Naive thymus-derived CD4-positive, alpha-beta T cell (primary cell): ENCODE measurements at regions not wholly inside any gene's neighbourhood (a gene's known extent, or its start where the extent isn't known, plus 50 kb on each side); places are given as distances from the start of the nearest gene placed in this dataset.

Experiments used
- ATAC-seq: fragments of 150-1000 bp; cut with Tn5 transposase; 2 replicates; pipeline ENCODE4 v1.10.0; 2021; ENCODE audit warnings: mild to moderate bottlenecking, moderate library complexity
- CTCF ChIA-PET: fragments of 350-600 bp; sonication (Branson Sonifier 250); formaldehyde crosslinking; loops from one replicate; lab custom pipeline; 2021; ENCODE audit warnings: antibody characterized with exemption; lab: Charles Lee
- POLR2A ChIA-PET: fragments of 350-600 bp; sonication (Branson Sonifier 250); formaldehyde crosslinking; loops from one replicate; lab custom pipeline; 2021; ENCODE audit warnings: antibody characterized with exemption, inconsistent platforms; lab: Charles Lee
- DNase-seq, 9 donors: peaks; one replicate each; pipeline versions ENCODE4 v3.0.0 to v3.0.0-alpha.2; 2020 to 2022; ENCODE audit warnings: mixed read lengths in 1 of 9
- H3K27ac ChIP-seq: one replicate; pipeline ENCODE4 v1.7.0; 2013; ENCODE audit warnings: mild to moderate bottlenecking, low read depth, low read length, moderate library complexity
- H3K27me3 ChIP-seq, 2 donors: one replicate each; pipeline ENCODE4 v1.7.0; 2013; ENCODE audit warnings: low read length in 2 of 2, mild to moderate bottlenecking in 2 of 2, moderate library complexity in 2 of 2; ENCODE audit not compliant: control insufficient read depth in 2 of 2, insufficient read depth in 2 of 2
- H3K36me3 ChIP-seq, 3 experiments: 1 replicate in 2 of 3; 2 replicates in 1 of 3; pipeline ENCODE4 v1.7.0; 2013; ENCODE audit warnings: low read length in 3 of 3, mild to moderate bottlenecking in 3 of 3, moderate library complexity in 1 of 3; ENCODE audit not compliant: insufficient read depth in 3 of 3, control insufficient read depth in 2 of 3
- H3K4me1 ChIP-seq, 2 donors: one replicate each; pipeline ENCODE4 v1.7.0; 2013; ENCODE audit warnings: low read length in 2 of 2, mild to moderate bottlenecking in 2 of 2, moderate library complexity in 1 of 2; ENCODE audit not compliant: control insufficient read depth in 2 of 2, insufficient read depth in 2 of 2
- H3K4me3 ChIP-seq: 2 replicates; pipeline ENCODE4 v1.7.0; 2013; ENCODE audit warnings: mild to moderate bottlenecking, low read length
- H3K9me3 ChIP-seq, 3 experiments: 1 replicate in 2 of 3; 2 replicates in 1 of 3; pipeline ENCODE4 v1.7.0; 2013; ENCODE audit warnings: low read length in 3 of 3; ENCODE audit not compliant: control insufficient read depth in 2 of 3
- H3K27ac Mint-ChIP-seq, 9 donors: one replicate each; pipeline ENCODE4 v1.8.0; 2020 to 2022; ENCODE audit warnings: mixed read lengths in 9 of 9, mild to moderate bottlenecking in 8 of 9, moderate library complexity in 5 of 9, inconsistent platforms in 2 of 9
- H3K27me3 Mint-ChIP-seq, 5 donors: one replicate each; pipeline ENCODE4 v1.8.0; 2021 to 2022; ENCODE audit warnings: mixed read lengths in 5 of 5, mild to moderate bottlenecking in 1 of 5
- H3K36me3 Mint-ChIP-seq, 5 donors: one replicate each; pipeline ENCODE4 v1.8.0; 2020 to 2022; ENCODE audit warnings: mixed read lengths in 5 of 5, mild to moderate bottlenecking in 3 of 5, inconsistent platforms in 1 of 5
- H3K4me1 Mint-ChIP-seq, 7 donors: one replicate each; pipeline ENCODE4 v1.8.0; 2020 to 2022; ENCODE audit warnings: mixed read lengths in 7 of 7, mild to moderate bottlenecking in 3 of 7, inconsistent platforms in 1 of 7
- H3K4me3 Mint-ChIP-seq, 10 donors: one replicate each; pipeline ENCODE4 v1.8.0; 2020 to 2022; ENCODE audit warnings: mild to moderate bottlenecking in 10 of 10, mixed read lengths in 10 of 10, moderate library complexity in 6 of 10, inconsistent platforms in 2 of 10
- H3K9me3 Mint-ChIP-seq, 11 donors: one replicate each; pipeline ENCODE4 v1.8.0; 2020 to 2022; ENCODE audit warnings: mixed read lengths in 11 of 11, mild to moderate bottlenecking in 4 of 11, inconsistent platforms in 1 of 11, moderate library complexity in 1 of 11
- intact Hi-C, 2 donors: fragments of 100-400 bp; cut with micrococcal nuclease; formaldehyde crosslinking; loops; one replicate each; pipeline ENCODE4 v1.15.1; 2023

- Mint-ChIP-seq H3K36me3 (no peaks in the 10 kb centered on the region), H3K4me1 (no peaks in the 10 kb centered on the region), H3K27ac (no peak overlapping the region), H3K27me3 (peaks cover 0 to 45% (median 17%) of the 10 kb centered on the region in 5 donors), H3K9me3 (peaks cover 0 to 6% (median 0%) of the 10 kb centered on the region in 11 donors), H3K4me3 (no peak overlapping the region)
- DNase-seq (peak in 1 of 9 donors; percentile 2), ATAC-seq (no peak)
- Histone ChIP-seq H3K27me3 (no peaks in the 10 kb centered on the region), H3K27ac (no peak overlapping the region), H3K9me3 (no peaks in the 10 kb centered on the region), H3K4me1 (no peaks in the 10 kb centered on the region), H3K36me3 (no peaks in the 10 kb centered on the region), H3K4me3 (no peak overlapping the region)
- intact Hi-C loops, result no loop called here
- ChIA-PET CTCF (no interaction called here), POLR2A (no interaction called here)
These were observed 1374.5 kb downstream of the BRD1 start for GRCh38 chr22:48453171-48453570.

- ATAC-seq (no peak), DNase-seq (peak in 1 of 9 donors; percentile 4)
- peaks cover 0 to 42% (median 17%) of the 10 kb centered on the region in 5 donors for H3K27me3 Mint-ChIP-seq
- CTCF ChIA-PET, result no interaction called here
- Histone ChIP-seq H3K9me3 (no peaks in the 10 kb centered on the region), H3K4me3 (no peak overlapping the region), H3K27me3 (no peaks in the 10 kb centered on the region), H3K4me1 (no peaks in the 10 kb centered on the region), H3K36me3 (no peaks in the 10 kb centered on the region), H3K27ac (no peak overlapping the region)
- H3K9me3 Mint-ChIP-seq, result peaks cover 0 to 5% (median 0%) of the 10 kb centered on the region in 11 donors
- no peaks in the 10 kb centered on the region for H3K36me3 Mint-ChIP-seq
- no peaks in the 10 kb centered on the region for H3K4me1 Mint-ChIP-seq
- no peak overlapping the region for H3K4me3 Mint-ChIP-seq
- POLR2A ChIA-PET, result no interaction called here
- H3K27ac Mint-ChIP-seq, result no peak overlapping the region
- intact Hi-C loops, result no loop called here
These were observed 1374.9 kb downstream of the BRD1 start for GRCh38 chr22:48452766-48453165.

- peaks cover 0 to 38% (median 17%) of the 10 kb centered on the region in 5 donors for H3K27me3 Mint-ChIP-seq
- no peaks in the 10 kb centered on the region for H3K36me3 Mint-ChIP-seq
- no peaks in the 10 kb centered on the region for H3K4me1 ChIP-seq
- no peak overlapping the region for H3K27ac Mint-ChIP-seq
- no peaks in the 10 kb centered on the region for H3K4me1 Mint-ChIP-seq
- H3K27ac ChIP-seq, result no peak overlapping the region
- H3K4me3 Mint-ChIP-seq, result no peak overlapping the region
- DNase-seq (no peak), ATAC-seq (no peak)
- peaks cover 0 to 4% (median 0%) of the 10 kb centered on the region in 11 donors for H3K9me3 Mint-ChIP-seq
- intact Hi-C loops, result no loop called here
- ChIA-PET CTCF (no interaction called here), POLR2A (no interaction called here)
- H3K36me3 ChIP-seq, result no peaks in the 10 kb centered on the region
- H3K4me3 ChIP-seq, result no peak overlapping the region
- no peaks in the 10 kb centered on the region for H3K9me3 ChIP-seq
- no peaks in the 10 kb centered on the region for H3K27me3 ChIP-seq
These were observed 1375.8 kb downstream of the BRD1 start for GRCh38 chr22:48451891-48452290.

- peaks cover 0 to 38% (median 14%) of the 10 kb centered on the region in 5 donors for H3K27me3 Mint-ChIP-seq
- Histone ChIP-seq H3K9me3 (no peaks in the 10 kb centered on the region), H3K4me1 (no peaks in the 10 kb centered on the region), H3K27me3 (no peaks in the 10 kb centered on the region), H3K36me3 (no peaks in the 10 kb centered on the region), H3K4me3 (no peak overlapping the region), H3K27ac (no peak overlapping the region)
- intact Hi-C loops, result no loop called here
- ChIA-PET CTCF (no interaction called here), POLR2A (no interaction called here)
- ATAC-seq (no peak), DNase-seq (no peak)
- H3K4me3 Mint-ChIP-seq, result no peak overlapping the region
- no peaks in the 10 kb centered on the region for H3K4me1 Mint-ChIP-seq
- peaks cover 0 to 2% (median 0%) of the 10 kb centered on the region in 11 donors for H3K9me3 Mint-ChIP-seq
- no peak overlapping the region for H3K27ac Mint-ChIP-seq
- no peaks in the 10 kb centered on the region for H3K36me3 Mint-ChIP-seq
These were observed 1377.4 kb downstream of the BRD1 start for GRCh38 chr22:48450188-48450825.

GRCh38 chr22:48449466-48450187 lies 1378.0 kb downstream of the BRD1 start:
- Histone ChIP-seq H3K27me3 (no peaks in the 10 kb centered on the region), H3K9me3 (no peaks in the 10 kb centered on the region), H3K36me3 (no peaks in the 10 kb centered on the region), H3K4me3 (no peak overlapping the region), H3K4me1 (no peaks in the 10 kb centered on the region), H3K27ac (no peak overlapping the region)
- ATAC-seq (no peak), DNase-seq (no peak)
- CTCF ChIA-PET, result no interaction called here
- intact Hi-C loops, result no loop called here
- no peak overlapping the region for H3K27ac Mint-ChIP-seq
- no peaks in the 10 kb centered on the region for H3K4me1 Mint-ChIP-seq
- POLR2A ChIA-PET, result no interaction called here
- peaks cover 0 to 38% (median 14%) of the 10 kb centered on the region in 5 donors for H3K27me3 Mint-ChIP-seq
- peaks cover 0 to 2% (median 0%) of the 10 kb centered on the region in 11 donors for H3K9me3 Mint-ChIP-seq
- no peak overlapping the region for H3K4me3 Mint-ChIP-seq
- no peaks in the 10 kb centered on the region for H3K36me3 Mint-ChIP-seq

GRCh38 chr22:48448821-48449220 lies 1378.9 kb downstream of the BRD1 start:
- H3K9me3 ChIP-seq, result no peaks in the 10 kb centered on the region
- POLR2A ChIA-PET, result no interaction called here
- H3K9me3 Mint-ChIP-seq, result peaks cover 0 to 2% (median 0%) of the 10 kb centered on the region in 11 donors

More at GRCh38 chr22:48448821-48449220, 1378.9 kb downstream of the BRD1 start:
- Mint-ChIP-seq H3K27me3 (peaks cover 0 to 35% (median 14%) of the 10 kb centered on the region in 5 donors), H3K4me3 (no peak overlapping the region), H3K27ac (no peak overlapping the region), H3K36me3 (no peaks in the 10 kb centered on the region), H3K4me1 (no peaks in the 10 kb centered on the region)
- no peak overlapping the region for H3K4me3 ChIP-seq
- no peaks in the 10 kb centered on the region for H3K36me3 ChIP-seq
- H3K27me3 ChIP-seq, result no peaks in the 10 kb centered on the region
- CTCF ChIA-PET, result no interaction called here
- ATAC-seq, result no peak
- intact Hi-C loops, result no loop called here
- no peak for DNase-seq
- no peaks in the 10 kb centered on the region for H3K4me1 ChIP-seq
- no peak overlapping the region for H3K27ac ChIP-seq
